HFFc6 (cell line): ENCODE measurements at regions not wholly inside any gene's neighbourhood (a gene's known extent, or its start where the extent isn't known, plus 50 kb on each side); places are given as distances from the start of the nearest gene placed in this dataset.

Experiments
- DNase-seq: peaks from one replicate; pipeline ENCODE4 v3.0.0-alpha.2; 2018
- H3K27ac Mint-ChIP-seq: 2 replicates; pipeline ENCODE4 v1.8.0; 2020; ENCODE audit warnings: mild to moderate bottlenecking, mixed read lengths
- H3K27me3 Mint-ChIP-seq: 2 replicates; pipeline ENCODE4 v1.8.0; 2021; ENCODE audit warnings: mild to moderate bottlenecking, moderate library complexity, mixed read lengths; ENCODE audit not compliant: insufficient read depth
- H3K36me3 Mint-ChIP-seq: 2 replicates; pipeline ENCODE4 v1.8.0; 2021; ENCODE audit warnings: low read depth, mixed read lengths
- H3K4me1 Mint-ChIP-seq: 2 replicates; pipeline ENCODE4 v1.8.0; 2020; ENCODE audit warnings: low read depth, mixed read lengths
- H3K4me3 Mint-ChIP-seq: 2 replicates; pipeline ENCODE4 v1.8.0; 2020; ENCODE audit warnings: mild to moderate bottlenecking, moderate library complexity, mixed read lengths
- H3K9me3 Mint-ChIP-seq: 2 replicates; pipeline ENCODE4 v1.8.0; 2020; ENCODE audit warnings: mild to moderate bottlenecking, mixed read lengths
- TF ChIP-seq, protein P1 (sequence below): fragments of 200-600 bp; sonication (generic); IDR thresholded peaks from 2 replicates; pipeline ENCODE4 v1.5.0; 2021; ENCODE audit warnings: antibody characterized with exemption, mild to moderate bottlenecking

DNA sequence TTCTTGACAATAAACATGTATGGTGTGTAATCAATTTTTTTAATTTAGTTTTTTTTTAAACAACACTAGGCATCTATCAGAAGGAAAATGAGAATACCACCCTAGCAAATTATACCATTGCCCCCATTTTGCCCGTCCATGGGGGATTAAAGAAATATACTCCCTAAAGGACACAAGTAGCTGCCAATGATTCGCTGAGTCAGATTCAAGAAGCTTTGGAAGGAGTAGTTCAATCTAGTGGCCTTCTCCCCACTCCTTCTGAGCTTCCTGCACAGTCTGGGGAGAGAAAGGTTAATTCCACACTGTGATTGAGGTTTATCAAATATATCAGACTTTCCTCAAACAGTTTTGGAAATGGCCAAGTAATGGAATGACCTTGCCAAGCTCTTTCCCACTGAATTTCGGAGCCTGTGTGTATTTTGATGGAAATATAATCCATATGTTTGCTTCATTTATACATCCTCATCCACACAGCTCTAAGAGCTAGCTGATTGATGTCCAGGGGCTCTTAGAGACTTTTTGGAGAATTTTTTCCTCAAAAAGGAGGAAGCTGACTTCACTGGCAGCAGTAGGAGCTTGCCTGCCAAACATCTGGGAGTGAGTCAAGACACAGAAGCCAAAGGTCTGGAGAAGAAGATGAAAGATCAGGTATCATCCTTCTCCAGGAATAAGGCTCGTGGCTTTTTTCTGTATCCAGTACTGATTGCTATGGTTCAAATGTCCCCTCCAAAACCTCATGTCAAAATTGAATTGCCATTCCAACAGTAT is 478.5 kb upstream of the PROK2 start:
- DNase-seq = no peak
- H3K27ac Mint-ChIP-seq = no peak overlapping the region
- no peaks in the 10 kb centered on the region for H3K9me3 Mint-ChIP-seq
- TF ChIP-seq, protein P1, sequence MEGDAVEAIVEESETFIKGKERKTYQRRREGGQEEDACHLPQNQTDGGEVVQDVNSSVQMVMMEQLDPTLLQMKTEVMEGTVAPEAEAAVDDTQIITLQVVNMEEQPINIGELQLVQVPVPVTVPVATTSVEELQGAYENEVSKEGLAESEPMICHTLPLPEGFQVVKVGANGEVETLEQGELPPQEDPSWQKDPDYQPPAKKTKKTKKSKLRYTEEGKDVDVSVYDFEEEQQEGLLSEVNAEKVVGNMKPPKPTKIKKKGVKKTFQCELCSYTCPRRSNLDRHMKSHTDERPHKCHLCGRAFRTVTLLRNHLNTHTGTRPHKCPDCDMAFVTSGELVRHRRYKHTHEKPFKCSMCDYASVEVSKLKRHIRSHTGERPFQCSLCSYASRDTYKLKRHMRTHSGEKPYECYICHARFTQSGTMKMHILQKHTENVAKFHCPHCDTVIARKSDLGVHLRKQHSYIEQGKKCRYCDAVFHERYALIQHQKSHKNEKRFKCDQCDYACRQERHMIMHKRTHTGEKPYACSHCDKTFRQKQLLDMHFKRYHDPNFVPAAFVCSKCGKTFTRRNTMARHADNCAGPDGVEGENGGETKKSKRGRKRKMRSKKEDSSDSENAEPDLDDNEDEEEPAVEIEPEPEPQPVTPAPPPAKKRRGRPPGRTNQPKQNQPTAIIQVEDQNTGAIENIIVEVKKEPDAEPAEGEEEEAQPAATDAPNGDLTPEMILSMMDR = no peak
- no peaks in the 10 kb centered on the region for H3K36me3 Mint-ChIP-seq
- peaks cover 27% of the 10 kb centered on the region for H3K27me3 Mint-ChIP-seq
- H3K4me1 Mint-ChIP-seq = peaks cover 10% of the 10 kb centered on the region; the same call in 1 of the 2 replicates
- H3K4me3 Mint-ChIP-seq = no peak overlapping the region

DNA sequence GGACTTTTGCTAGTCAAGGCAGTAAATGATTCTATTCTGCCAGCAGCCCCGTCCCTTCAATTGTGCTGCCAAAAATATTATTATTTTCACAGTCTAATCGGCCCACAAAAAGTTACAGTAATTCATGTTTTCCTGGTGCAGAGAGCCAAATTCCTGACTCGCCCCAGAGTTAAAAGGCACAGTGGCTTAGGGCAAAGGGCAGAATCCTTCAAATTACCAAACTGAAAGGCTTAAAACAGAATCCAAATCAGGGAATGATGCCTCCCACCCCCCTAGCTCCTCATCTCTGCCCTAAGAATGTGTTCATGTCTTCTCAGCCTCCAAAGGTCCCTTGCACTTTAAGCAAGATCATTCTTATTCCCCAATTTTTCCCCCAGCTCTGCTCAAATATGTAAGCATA is 477.8 kb upstream of the PROK2 start:
- no peak overlapping the region for H3K27ac Mint-ChIP-seq

DNA sequence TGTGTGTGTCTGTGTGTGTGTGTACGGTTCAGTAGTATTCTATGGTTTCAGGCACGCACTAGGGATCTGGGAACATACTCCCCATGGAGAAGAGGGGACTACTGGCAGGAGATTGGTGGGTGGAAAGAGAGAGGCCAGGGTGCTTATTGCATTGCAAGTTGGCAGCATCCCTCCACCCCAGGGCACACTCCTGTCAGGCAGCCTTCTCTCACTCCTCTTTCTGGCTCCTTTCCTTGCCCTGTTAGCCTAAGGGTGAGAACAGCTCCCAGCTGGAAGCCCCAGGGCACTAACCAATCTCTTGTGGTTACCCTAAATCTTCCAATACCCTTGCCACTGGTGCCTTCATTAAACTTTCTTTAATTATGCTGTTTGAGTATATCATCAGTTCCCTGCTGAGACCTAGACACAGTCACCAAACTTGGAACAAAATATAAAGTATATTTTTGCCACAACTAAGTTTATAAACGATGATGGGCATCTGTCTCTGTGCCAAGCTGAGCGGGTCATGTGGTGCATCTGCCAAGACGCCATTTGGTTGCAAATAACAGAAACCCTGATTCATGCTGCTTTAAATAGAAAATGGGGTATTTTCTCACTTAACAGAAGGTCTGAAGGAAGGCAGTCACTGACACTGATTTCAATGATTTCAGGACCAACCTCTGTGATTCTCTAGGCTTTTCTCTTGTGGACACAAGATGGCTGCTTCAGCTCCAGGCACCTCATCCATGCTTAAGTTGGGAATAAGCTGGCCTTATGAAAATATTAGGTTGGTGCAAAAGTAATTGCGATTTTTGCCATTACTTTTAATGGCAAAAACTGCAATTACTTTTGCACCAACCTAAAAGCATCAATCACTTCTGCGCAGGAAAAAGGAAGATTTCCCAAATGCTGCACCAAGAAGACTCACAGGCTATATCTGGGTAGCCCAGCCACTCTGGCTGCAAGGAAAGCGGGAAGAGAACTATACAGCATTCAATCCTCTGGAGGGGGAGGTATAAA is 476.9 kb upstream of the PROK2 start:
- DNase-seq = no peak
- Mint-ChIP-seq H3K27me3 (peaks cover 31% of the 10 kb centered on the region), H3K36me3 (no peaks in the 10 kb centered on the region), H3K27ac (no peak overlapping the region), H3K9me3 (peaks cover 4% of the 10 kb centered on the region; the same call in 1 of the 2 replicates), H3K4me3 (no peak overlapping the region), H3K4me1 (peaks cover 10% of the 10 kb centered on the region; the same call in 1 of the 2 replicates)
- TF ChIP-seq, protein P1 = no peak

More for the DNA sequence above, 477.8 kb upstream of the PROK2 start:
- Mint-ChIP-seq H3K4me1 (peaks cover 10% of the 10 kb centered on the region; the same call in 1 of the 2 replicates), H3K27me3 (peaks cover 31% of the 10 kb centered on the region), H3K36me3 (no peaks in the 10 kb centered on the region), H3K4me3 (no peak overlapping the region), H3K9me3 (no peaks in the 10 kb centered on the region)
- no peak for DNase-seq
- TF ChIP-seq, protein P1 = no peak

DNA sequence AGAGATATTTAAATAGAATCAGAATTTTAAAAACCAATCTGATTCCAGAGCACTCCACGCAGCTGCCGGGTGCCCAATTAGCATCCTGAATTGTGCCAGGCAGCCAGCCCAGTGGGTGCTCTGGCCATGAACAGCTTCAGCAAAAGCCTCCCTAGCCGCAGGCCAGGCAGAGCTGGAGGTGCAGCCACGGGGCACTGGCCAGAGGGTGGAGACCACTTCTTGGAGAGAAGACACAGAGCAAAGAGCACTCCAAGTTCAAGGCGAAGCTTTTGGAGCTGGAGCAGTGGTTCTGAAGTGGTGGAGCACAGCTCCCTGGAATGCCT is 475.6 kb upstream of the PROK2 start:
- Mint-ChIP-seq H3K27ac (no peak overlapping the region), H3K9me3 (peaks cover 4% of the 10 kb centered on the region; the same call in 1 of the 2 replicates), H3K36me3 (no peaks in the 10 kb centered on the region), H3K4me1 (peaks cover 11% of the 10 kb centered on the region; the same call in 1 of the 2 replicates), H3K27me3 (peaks cover 30% of the 10 kb centered on the region), H3K4me3 (no peak overlapping the region)
- TF ChIP-seq, protein P1 = no peak
- DNase-seq = no peak

DNA sequence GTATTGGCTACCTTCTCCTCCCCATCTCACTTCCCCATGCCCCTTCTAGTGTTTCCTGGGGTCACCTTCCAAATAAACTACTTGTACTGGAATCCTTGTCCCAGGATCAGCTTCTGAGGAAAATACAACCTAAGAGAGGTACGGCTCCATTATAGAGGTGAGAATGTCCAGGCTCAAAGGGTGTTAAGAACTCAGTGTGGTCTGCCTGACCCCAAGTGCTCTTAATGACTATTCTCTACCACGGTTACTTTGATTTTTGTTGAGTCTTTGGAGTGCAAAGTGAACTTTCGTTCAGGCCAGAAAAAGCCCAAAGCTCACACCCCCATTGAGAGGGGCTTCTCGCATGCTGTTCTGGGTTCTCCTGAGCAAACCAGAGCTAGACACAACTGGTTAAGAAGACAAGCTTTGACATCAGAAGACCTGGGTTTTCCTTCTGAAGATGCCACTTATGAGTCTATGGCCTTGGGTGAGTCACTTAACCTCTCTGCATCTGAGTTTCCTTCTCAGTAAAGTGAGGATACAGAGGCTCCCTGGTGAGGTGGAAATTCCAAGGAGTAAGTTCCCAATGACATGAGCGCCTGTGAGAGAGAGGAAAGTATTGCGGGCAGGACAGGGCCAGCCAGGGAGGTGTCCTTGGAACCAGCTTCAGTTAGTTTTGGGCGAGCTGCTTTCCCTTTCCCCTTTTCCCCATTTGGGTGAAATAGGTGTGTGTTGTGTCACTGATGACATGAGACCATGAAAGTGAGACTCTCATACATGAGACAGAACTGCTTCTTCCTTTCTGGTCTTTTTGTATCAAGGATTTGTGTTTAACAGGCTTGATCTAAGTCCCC is 475.0 kb upstream of the PROK2 start:
- Mint-ChIP-seq H3K4me3 (no peak overlapping the region), H3K4me1 (peaks cover 11% of the 10 kb centered on the region; the same call in 1 of the 2 replicates), H3K9me3 (peaks cover 4% of the 10 kb centered on the region; the same call in 1 of the 2 replicates), H3K27me3 (peaks cover 26% of the 10 kb centered on the region), H3K27ac (no peak overlapping the region), H3K36me3 (no peaks in the 10 kb centered on the region)
- DNase-seq = no peak
- TF ChIP-seq, protein P1 = no peak
